ENCODE measurements at regions not wholly inside any gene's neighbourhood (a gene's known extent, or its start where the extent isn't known, plus 50 kb on each side); places are given as distances from the start of the nearest gene placed in this dataset.
"Not testable (repeated sequence)": the region's sequence is repeated elsewhere in the genome, so short reads cannot be mapped to it uniquely, and the experiment has no call there.

GRCh38 chr10:124170631-124171030 lies 77.2 kb upstream of the CHST15 start:
- DNase-seq (ENCODE audit: low read depth in 2 of 3, low spot score in 1 of 3) = no peak

GRCh38 chr10:124168991-124169802 lies 75.8 kb upstream of the CHST15 start:
- no peak for DNase-seq (ENCODE audit: low read depth in 2 of 3, low spot score in 1 of 3)

- no peak for DNase-seq (ENCODE audit: low read depth in 2 of 3, low spot score in 1 of 3)
These were observed 75.2 kb upstream of the CHST15 start for GRCh38 chr10:124168581-124168980.

- DNase-seq (ENCODE audit: low read depth in 2 of 3, low spot score in 1 of 3) = not testable (repeated sequence)
These were observed 74.5 kb upstream of the CHST15 start for GRCh38 chr10:124167925-124168324.

- DNase-seq (ENCODE audit: low read depth in 2 of 3, low spot score in 1 of 3) = no peak
These were observed 73.2 kb upstream of the CHST15 start for GRCh38 chr10:124166431-124167125.

- DNase-seq (ENCODE audit: low read depth in 2 of 3, low spot score in 1 of 3) = no peak
These were observed 72.4 kb upstream of the CHST15 start for GRCh38 chr10:124165827-124166226.

- DNase-seq (ENCODE audit: low read depth in 2 of 3, low spot score in 1 of 3) = no peak
These were observed 71.9 kb upstream of the CHST15 start for GRCh38 chr10:124165311-124165710.

- DNase-seq (ENCODE audit: low read depth in 2 of 3, low spot score in 1 of 3) = no peak
These were observed 70.9 kb upstream of the CHST15 start for GRCh38 chr10:124164264-124164663.

GRCh38 chr10:124162774-124163354 lies 69.5 kb upstream of the CHST15 start:
- no peak for DNase-seq (ENCODE audit: low read depth in 2 of 3, low spot score in 1 of 3)

GRCh38 chr10:124162136-124162535 lies 68.7 kb upstream of the CHST15 start:
- DNase-seq (ENCODE audit: low read depth in 2 of 3, low spot score in 1 of 3) = no peak

GRCh38 chr10:124161601-124162000 lies 68.2 kb upstream of the CHST15 start:
- DNase-seq (ENCODE audit: low read depth in 2 of 3, low spot score in 1 of 3) = no peak

- DNase-seq (ENCODE audit: low read depth in 2 of 3, low spot score in 1 of 3) = no peak
These were observed 67.7 kb upstream of the CHST15 start for GRCh38 chr10:124160943-124161582.

- no peak for DNase-seq (ENCODE audit: low read depth in 2 of 3, low spot score in 1 of 3)
These were observed 66.8 kb upstream of the CHST15 start for GRCh38 chr10:124160176-124160575.

- no peak for DNase-seq (ENCODE audit: low read depth in 2 of 3, low spot score in 1 of 3)
These were observed 65.8 kb upstream of the CHST15 start for GRCh38 chr10:124159153-124159552.

- DNase-seq (ENCODE audit: low read depth in 2 of 3, low spot score in 1 of 3) = no peak
These were observed 65.2 kb upstream of the CHST15 start for GRCh38 chr10:124158592-124158991.

- DNase-seq (ENCODE audit: low read depth in 2 of 3, low spot score in 1 of 3) = no peak
These were observed 63.9 kb upstream of the CHST15 start for GRCh38 chr10:124157271-124157681.

GRCh38 chr10:124156524-124157260 lies 63.3 kb upstream of the CHST15 start:
- no peak for DNase-seq (ENCODE audit: low read depth in 2 of 3, low spot score in 1 of 3)

GRCh38 chr10:124155781-124156435 lies 62.5 kb upstream of the CHST15 start:
- no peak for DNase-seq (ENCODE audit: low read depth in 2 of 3, low spot score in 1 of 3)

- DNase-seq (ENCODE audit: low read depth in 2 of 3, low spot score in 1 of 3) = peak; percentile 7 to 34 (median 24)
These were observed 59.8 kb upstream of the CHST15 start for GRCh38 chr10:124153023-124153826.
